ENCODE measurements at regions not wholly inside any gene's neighbourhood (a gene's known extent, or its start where the extent isn't known, plus 50 kb on each side); places are given as distances from the start of the nearest gene placed in this dataset.

DNA sequence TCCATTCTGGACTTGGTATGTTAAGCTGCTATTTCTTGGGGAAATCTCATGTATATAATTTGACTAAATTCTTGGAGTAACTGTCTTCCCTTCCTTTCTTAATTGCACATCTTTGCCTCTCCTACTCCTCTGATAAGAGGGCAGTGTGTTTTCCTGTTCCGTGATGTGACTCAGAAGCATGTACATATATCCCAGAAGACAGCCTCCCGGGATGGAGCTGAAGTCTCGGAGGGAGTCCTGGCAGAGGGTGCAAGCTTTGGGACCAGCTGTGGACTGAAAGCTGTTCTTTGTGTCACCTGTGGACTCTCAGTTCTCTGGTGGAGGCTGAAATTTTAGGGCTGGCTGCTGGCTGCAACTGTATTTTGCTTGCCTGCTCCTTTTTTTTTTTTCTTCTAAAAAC, 54.7 kb upstream of the MGAT5 start:
- no peaks in the 10 kb centered on the region for H3K9me3 ChIP-seq (ENCODE audit: control insufficient read depth in 1 of 2, low read length in 2 of 2)
- H3K4me3 ChIP-seq (ENCODE audit: low read depth in 1 of 2, low read length in 2 of 2): no peak overlapping the region
- no peaks in the 10 kb centered on the region for H3K36me3 ChIP-seq (ENCODE audit: control insufficient read depth in 1 of 2, insufficient read depth in 2 of 2, low read length in 2 of 2)
- H3K4me1 ChIP-seq (ENCODE audit: control insufficient read depth in 1 of 2, insufficient read depth in 2 of 2, low read length in 2 of 2): peaks cover 43 to 56% of the 10 kb centered on the region in 2 donors
- H3K27ac ChIP-seq (ENCODE audit: low read depth, low read length): no peak overlapping the region
- H3K27me3 ChIP-seq (ENCODE audit: control insufficient read depth in 1 of 2, insufficient read depth in 2 of 2, low read length in 2 of 2): no peaks in the 10 kb centered on the region
- no peak overlapping the region for H3K9ac ChIP-seq (ENCODE audit: low read depth in 1 of 2, low read length in 2 of 2)

DNA sequence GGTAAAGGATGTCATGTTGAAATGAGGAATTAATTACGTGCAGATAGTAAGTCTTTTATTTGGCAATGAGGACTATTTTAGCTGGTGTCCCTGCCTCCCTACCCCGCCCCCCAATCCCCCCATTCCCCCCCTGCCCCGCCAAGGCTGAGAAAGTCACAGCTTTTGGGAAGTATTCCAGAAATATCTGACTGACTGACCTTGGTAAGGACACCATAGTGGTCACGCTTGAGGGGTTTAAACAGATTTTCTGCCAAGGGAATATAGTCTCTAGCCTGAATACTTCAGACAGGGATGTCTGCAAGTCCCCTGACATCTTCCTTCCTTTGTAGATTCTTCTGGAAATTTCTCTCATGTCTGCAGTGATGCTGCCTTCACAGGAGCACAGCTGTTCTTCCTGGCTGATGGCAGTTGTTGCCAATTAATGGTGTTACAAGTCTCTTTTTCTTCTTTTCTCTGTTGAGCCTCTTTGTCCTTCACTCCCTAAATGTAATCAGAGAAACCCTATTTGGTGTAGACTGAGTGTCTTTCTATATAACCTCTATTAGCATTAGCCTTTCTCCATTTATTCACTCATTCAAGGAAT, 53.7 kb upstream of the MGAT5 start:
- no peaks in the 10 kb centered on the region for H3K36me3 ChIP-seq (ENCODE audit: control insufficient read depth in 1 of 2, insufficient read depth in 2 of 2, low read length in 2 of 2)
- no peak overlapping the region for H3K27ac ChIP-seq (ENCODE audit: low read depth, low read length)
- H3K27me3 ChIP-seq (ENCODE audit: control insufficient read depth in 1 of 2, insufficient read depth in 2 of 2, low read length in 2 of 2): no peaks in the 10 kb centered on the region
- no peak overlapping the region for H3K9ac ChIP-seq (ENCODE audit: low read depth in 1 of 2, low read length in 2 of 2)
- H3K4me1 ChIP-seq (ENCODE audit: control insufficient read depth in 1 of 2, insufficient read depth in 2 of 2, low read length in 2 of 2): peaks cover 36 to 50% of the 10 kb centered on the region in 2 donors
- no peaks in the 10 kb centered on the region for H3K9me3 ChIP-seq (ENCODE audit: control insufficient read depth in 1 of 2, low read length in 2 of 2)
- H3K4me3 ChIP-seq (ENCODE audit: low read depth in 1 of 2, low read length in 2 of 2): no peak overlapping the region

DNA sequence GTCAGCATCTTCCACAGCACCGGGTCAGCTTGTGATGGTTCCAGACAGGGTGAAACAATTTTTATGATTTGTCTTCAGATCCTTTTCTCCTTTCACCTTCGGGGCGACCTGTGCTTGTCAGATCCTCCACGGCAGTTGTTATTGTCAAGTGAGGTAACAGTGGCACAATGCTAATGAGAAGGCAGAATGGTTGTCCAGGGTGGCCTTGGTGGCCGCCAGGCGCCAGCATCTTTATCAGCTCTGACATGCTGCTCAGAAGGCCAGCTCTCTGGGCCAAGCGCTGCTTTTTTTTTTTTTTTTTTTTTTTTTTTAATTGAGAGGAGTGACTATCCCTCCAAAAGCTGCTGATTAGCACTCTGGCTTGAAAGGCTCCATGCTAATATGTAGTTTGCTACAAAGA, 52.3 kb upstream of the MGAT5 start:
- no peaks in the 10 kb centered on the region for H3K27me3 ChIP-seq (ENCODE audit: control insufficient read depth in 1 of 2, insufficient read depth in 2 of 2, low read length in 2 of 2)
- H3K4me1 ChIP-seq (ENCODE audit: control insufficient read depth in 1 of 2, insufficient read depth in 2 of 2, low read length in 2 of 2): peaks cover 42 to 53% of the 10 kb centered on the region in 2 donors
- H3K9ac ChIP-seq (ENCODE audit: low read depth in 1 of 2, low read length in 2 of 2): no peak overlapping the region
- no peaks in the 10 kb centered on the region for H3K9me3 ChIP-seq (ENCODE audit: control insufficient read depth in 1 of 2, low read length in 2 of 2)
- no peak overlapping the region for H3K27ac ChIP-seq (ENCODE audit: low read depth, low read length)
- no peak overlapping the region for H3K4me3 ChIP-seq (ENCODE audit: low read depth in 1 of 2, low read length in 2 of 2)
- H3K36me3 ChIP-seq (ENCODE audit: control insufficient read depth in 1 of 2, insufficient read depth in 2 of 2, low read length in 2 of 2): no peaks in the 10 kb centered on the region

DNA sequence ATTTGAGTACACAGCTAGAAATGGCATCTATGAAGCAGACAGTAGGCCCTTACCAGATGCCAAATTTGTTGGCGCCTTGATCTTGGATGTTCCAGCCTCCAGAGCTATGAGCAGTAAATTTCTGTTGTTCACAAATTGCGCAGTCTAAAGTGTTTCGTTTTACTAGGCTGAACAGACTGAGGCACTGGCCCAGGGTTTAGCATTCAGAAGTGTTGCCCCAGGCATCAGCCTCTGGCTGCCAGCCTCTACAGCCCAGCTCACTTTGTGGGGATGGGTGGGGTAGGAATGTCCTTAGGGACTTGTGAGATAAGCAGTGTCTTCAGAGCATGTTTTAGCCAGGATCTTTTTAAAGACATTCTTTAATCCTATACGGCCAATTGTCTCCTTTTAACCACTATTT, 51.5 kb upstream of the MGAT5 start:
- Histone ChIP-seq H3K4me1 (ENCODE audit: control insufficient read depth in 1 of 2, insufficient read depth in 2 of 2, low read length in 2 of 2) (peaks cover 47 to 59% of the 10 kb centered on the region in 2 donors), H3K9me3 (ENCODE audit: control insufficient read depth in 1 of 2, low read length in 2 of 2) (no peaks in the 10 kb centered on the region), H3K36me3 (ENCODE audit: control insufficient read depth in 1 of 2, insufficient read depth in 2 of 2, low read length in 2 of 2) (no peaks in the 10 kb centered on the region), H3K27ac (ENCODE audit: low read depth, low read length) (no peak overlapping the region), H3K9ac (ENCODE audit: low read depth in 1 of 2, low read length in 2 of 2) (no peak overlapping the region), H3K27me3 (ENCODE audit: control insufficient read depth in 1 of 2, insufficient read depth in 2 of 2, low read length in 2 of 2) (no peaks in the 10 kb centered on the region), H3K4me3 (ENCODE audit: low read depth in 1 of 2, low read length in 2 of 2) (no peak overlapping the region)

DNA sequence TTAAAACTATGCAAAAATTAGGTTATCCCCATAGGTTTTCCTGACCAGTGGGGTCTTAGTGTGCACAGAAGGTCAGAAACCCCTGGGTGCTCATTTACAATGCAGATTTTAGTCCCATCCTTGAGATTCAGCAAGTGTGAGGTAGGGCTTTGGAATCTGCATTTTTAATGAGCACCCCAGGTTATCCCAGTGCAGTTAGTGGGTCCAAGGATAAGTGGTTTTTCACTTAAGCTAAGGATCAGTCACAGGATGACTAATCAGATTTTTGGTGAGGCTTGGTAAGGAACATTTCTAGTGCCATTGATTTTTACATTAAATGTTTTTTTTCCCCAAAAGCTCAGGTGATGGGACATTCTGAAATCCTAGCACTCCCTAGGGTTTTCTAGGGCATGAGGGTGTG, 50.7 kb upstream of the MGAT5 start:
- Histone ChIP-seq H3K9me3 (ENCODE audit: control insufficient read depth in 1 of 2, low read length in 2 of 2) (no peaks in the 10 kb centered on the region), H3K4me3 (ENCODE audit: low read depth in 1 of 2, low read length in 2 of 2) (no peak overlapping the region), H3K36me3 (ENCODE audit: control insufficient read depth in 1 of 2, insufficient read depth in 2 of 2, low read length in 2 of 2) (no peaks in the 10 kb centered on the region), H3K27ac (ENCODE audit: low read depth, low read length) (no peak overlapping the region), H3K4me1 (ENCODE audit: control insufficient read depth in 1 of 2, insufficient read depth in 2 of 2, low read length in 2 of 2) (peaks cover 44 to 56% of the 10 kb centered on the region in 2 donors), H3K27me3 (ENCODE audit: control insufficient read depth in 1 of 2, insufficient read depth in 2 of 2, low read length in 2 of 2) (no peaks in the 10 kb centered on the region), H3K9ac (ENCODE audit: low read depth in 1 of 2, low read length in 2 of 2) (no peak overlapping the region)

All from duodenal mucosa (tissue), 2 donors.